ENCODE measurements at regions not wholly inside any gene's neighbourhood (a gene's known extent, or its start where the extent isn't known, plus 50 kb on each side); places are given as distances from the start of the nearest gene placed in this dataset.
"Not testable (repeated sequence)": the region's sequence is repeated elsewhere in the genome, so short reads cannot be mapped to it uniquely, and the experiment has no call there.

- H3K27ac ChIP-seq (ENCODE audit: low read length); BruUV-seq (replicated peaks); in situ Hi-C loops (cut with HindIII; ENCODE audit: low pct_unique_long_range_greater_than_20kb, low sequenced_read_pairs); H3K4me1 ChIP-seq (ENCODE audit: control insufficient read depth, insufficient read depth, low read length); CTCF ChIA-PET; intact Hi-C loops (cut with micrococcal nuclease; ENCODE audit: unreplicated experiment); H3K4me3 ChIP-seq (ENCODE audit: low read depth in 2 of 2, low read length in 2 of 2); DNase-seq (ENCODE audit: low read depth, low spot score); H3K36me3 ChIP-seq (ENCODE audit: control insufficient read depth, insufficient read depth, low read length); H3K27me3 ChIP-seq (ENCODE audit: control insufficient read depth, insufficient read depth, low read length); POLR2A ChIA-PET; H3K9me3 ChIP-seq (ENCODE audit: control insufficient read depth, insufficient read depth, low read depth, low read length): not testable (repeated sequence)
- TF ChIP-seq, protein P1, sequence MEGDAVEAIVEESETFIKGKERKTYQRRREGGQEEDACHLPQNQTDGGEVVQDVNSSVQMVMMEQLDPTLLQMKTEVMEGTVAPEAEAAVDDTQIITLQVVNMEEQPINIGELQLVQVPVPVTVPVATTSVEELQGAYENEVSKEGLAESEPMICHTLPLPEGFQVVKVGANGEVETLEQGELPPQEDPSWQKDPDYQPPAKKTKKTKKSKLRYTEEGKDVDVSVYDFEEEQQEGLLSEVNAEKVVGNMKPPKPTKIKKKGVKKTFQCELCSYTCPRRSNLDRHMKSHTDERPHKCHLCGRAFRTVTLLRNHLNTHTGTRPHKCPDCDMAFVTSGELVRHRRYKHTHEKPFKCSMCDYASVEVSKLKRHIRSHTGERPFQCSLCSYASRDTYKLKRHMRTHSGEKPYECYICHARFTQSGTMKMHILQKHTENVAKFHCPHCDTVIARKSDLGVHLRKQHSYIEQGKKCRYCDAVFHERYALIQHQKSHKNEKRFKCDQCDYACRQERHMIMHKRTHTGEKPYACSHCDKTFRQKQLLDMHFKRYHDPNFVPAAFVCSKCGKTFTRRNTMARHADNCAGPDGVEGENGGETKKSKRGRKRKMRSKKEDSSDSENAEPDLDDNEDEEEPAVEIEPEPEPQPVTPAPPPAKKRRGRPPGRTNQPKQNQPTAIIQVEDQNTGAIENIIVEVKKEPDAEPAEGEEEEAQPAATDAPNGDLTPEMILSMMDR (IDR thresholded peaks at IDR 0.05), result peak; percentile 73
- ATAC-seq, result peak; percentile 69; the same call in 1 of the 2 replicates
Observed at GRCh38 chr16:33938097-33938496, 478.7 kb downstream of the TP53TG3F start.

- H3K4me3 ChIP-seq (ENCODE audit: low read depth in 2 of 2, low read length in 2 of 2); intact Hi-C loops (cut with micrococcal nuclease; ENCODE audit: unreplicated experiment); H3K27me3 ChIP-seq (ENCODE audit: control insufficient read depth, insufficient read depth, low read length); CTCF ChIA-PET; POLR2A ChIA-PET; H3K4me1 ChIP-seq (ENCODE audit: control insufficient read depth, insufficient read depth, low read length); H3K36me3 ChIP-seq (ENCODE audit: control insufficient read depth, insufficient read depth, low read length); H3K27ac ChIP-seq (ENCODE audit: low read length); BruUV-seq (replicated peaks); H3K9me3 ChIP-seq (ENCODE audit: control insufficient read depth, insufficient read depth, low read depth, low read length); ATAC-seq; in situ Hi-C loops (cut with HindIII; ENCODE audit: low pct_unique_long_range_greater_than_20kb, low sequenced_read_pairs); DNase-seq (ENCODE audit: low read depth, low spot score): not testable (repeated sequence)
- TF ChIP-seq, protein P1 (IDR thresholded peaks at IDR 0.05), result peak; percentile 65
Observed at GRCh38 chr16:33961536-33961935, 502.1 kb downstream of the TP53TG3F start.

- DNase-seq (ENCODE audit: low read depth, low spot score); H3K4me1 ChIP-seq (ENCODE audit: control insufficient read depth, insufficient read depth, low read length); H3K9me3 ChIP-seq (ENCODE audit: control insufficient read depth, insufficient read depth, low read depth, low read length); POLR2A ChIA-PET; H3K36me3 ChIP-seq (ENCODE audit: control insufficient read depth, insufficient read depth, low read length); intact Hi-C loops (cut with micrococcal nuclease; ENCODE audit: unreplicated experiment); BruUV-seq (replicated peaks); ATAC-seq; CTCF ChIA-PET; H3K4me3 ChIP-seq (ENCODE audit: low read depth in 2 of 2, low read length in 2 of 2); H3K27me3 ChIP-seq (ENCODE audit: control insufficient read depth, insufficient read depth, low read length); in situ Hi-C loops (cut with HindIII; ENCODE audit: low pct_unique_long_range_greater_than_20kb, low sequenced_read_pairs); H3K27ac ChIP-seq (ENCODE audit: low read length): not testable (repeated sequence)
Observed at GRCh38 chr16:33965534-33965933, 506.1 kb downstream of the TP53TG3F start.

- H3K27me3 ChIP-seq (ENCODE audit: control insufficient read depth, insufficient read depth, low read length); H3K4me3 ChIP-seq (ENCODE audit: low read depth in 2 of 2, low read length in 2 of 2); POLR2A ChIA-PET; H3K27ac ChIP-seq (ENCODE audit: low read length); DNase-seq (ENCODE audit: low read depth, low spot score); H3K9me3 ChIP-seq (ENCODE audit: control insufficient read depth, insufficient read depth, low read depth, low read length); CTCF ChIA-PET; H3K36me3 ChIP-seq (ENCODE audit: control insufficient read depth, insufficient read depth, low read length); ATAC-seq; in situ Hi-C loops (cut with HindIII; ENCODE audit: low pct_unique_long_range_greater_than_20kb, low sequenced_read_pairs); BruUV-seq (replicated peaks); intact Hi-C loops (cut with micrococcal nuclease; ENCODE audit: unreplicated experiment); H3K4me1 ChIP-seq (ENCODE audit: control insufficient read depth, insufficient read depth, low read length): not testable (repeated sequence)
Observed at GRCh38 chr16:33966855-33967254, 507.4 kb downstream of the TP53TG3F start.

GRCh38 chr16:33974557-33974956 is 515.1 kb downstream of the TP53TG3F start:
- ATAC-seq; H3K36me3 ChIP-seq (ENCODE audit: control insufficient read depth, insufficient read depth, low read length); POLR2A ChIA-PET; CTCF ChIA-PET; H3K4me1 ChIP-seq (ENCODE audit: control insufficient read depth, insufficient read depth, low read length); H3K9me3 ChIP-seq (ENCODE audit: control insufficient read depth, insufficient read depth, low read depth, low read length); H3K27me3 ChIP-seq (ENCODE audit: control insufficient read depth, insufficient read depth, low read length); DNase-seq (ENCODE audit: low read depth, low spot score); in situ Hi-C loops (cut with HindIII; ENCODE audit: low pct_unique_long_range_greater_than_20kb, low sequenced_read_pairs); H3K27ac ChIP-seq (ENCODE audit: low read length); H3K4me3 ChIP-seq (ENCODE audit: low read depth in 2 of 2, low read length in 2 of 2); BruUV-seq (replicated peaks); intact Hi-C loops (cut with micrococcal nuclease; ENCODE audit: unreplicated experiment): not testable (repeated sequence)

DNA sequence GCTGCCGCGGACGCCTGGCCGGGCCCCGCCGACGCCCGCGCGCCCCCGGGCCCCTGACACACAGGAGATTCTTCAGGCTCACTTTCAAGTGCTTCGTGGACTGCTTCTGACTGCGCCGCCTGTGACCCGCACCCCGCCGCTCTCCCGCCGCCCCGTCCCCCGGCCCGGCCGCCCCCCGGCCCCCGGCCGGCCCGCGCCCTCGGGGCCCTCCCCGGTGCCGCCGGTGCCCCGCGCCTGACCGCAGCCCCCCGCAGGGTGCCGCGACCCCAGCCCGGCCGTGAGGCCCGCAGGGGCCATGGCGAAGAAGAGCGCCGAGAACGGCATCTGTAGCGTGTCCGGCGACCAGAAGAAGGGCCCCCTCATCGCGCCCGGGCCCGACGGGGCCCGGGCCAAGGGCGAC is 516.3 kb downstream of the TP53TG3F start:
- H3K27me3 ChIP-seq (ENCODE audit: control insufficient read depth, insufficient read depth, low read length); CTCF ChIA-PET; BruUV-seq (replicated peaks); POLR2A ChIA-PET; H3K4me3 ChIP-seq (ENCODE audit: low read depth in 2 of 2, low read length in 2 of 2); H3K27ac ChIP-seq (ENCODE audit: low read length); H3K9me3 ChIP-seq (ENCODE audit: control insufficient read depth, insufficient read depth, low read depth, low read length); DNase-seq (ENCODE audit: low read depth, low spot score); in situ Hi-C loops (cut with HindIII; ENCODE audit: low pct_unique_long_range_greater_than_20kb, low sequenced_read_pairs); H3K4me1 ChIP-seq (ENCODE audit: control insufficient read depth, insufficient read depth, low read length); intact Hi-C loops (cut with micrococcal nuclease; ENCODE audit: unreplicated experiment); H3K36me3 ChIP-seq (ENCODE audit: control insufficient read depth, insufficient read depth, low read length); ATAC-seq: not testable (repeated sequence)

GRCh38 chr16:33976521-33976920 is 517.1 kb downstream of the TP53TG3F start:
- CTCF ChIA-PET, result not testable (repeated sequence)

More at GRCh38 chr16:33976521-33976920, 517.1 kb downstream of the TP53TG3F start:
- H3K27me3 ChIP-seq (ENCODE audit: control insufficient read depth, insufficient read depth, low read length); POLR2A ChIA-PET; DNase-seq (ENCODE audit: low read depth, low spot score); ATAC-seq; H3K4me1 ChIP-seq (ENCODE audit: control insufficient read depth, insufficient read depth, low read length); H3K36me3 ChIP-seq (ENCODE audit: control insufficient read depth, insufficient read depth, low read length); BruUV-seq (replicated peaks); H3K9me3 ChIP-seq (ENCODE audit: control insufficient read depth, insufficient read depth, low read depth, low read length); intact Hi-C loops (cut with micrococcal nuclease; ENCODE audit: unreplicated experiment); H3K4me3 ChIP-seq (ENCODE audit: low read depth in 2 of 2, low read length in 2 of 2); in situ Hi-C loops (cut with HindIII; ENCODE audit: low pct_unique_long_range_greater_than_20kb, low sequenced_read_pairs); H3K27ac ChIP-seq (ENCODE audit: low read length): not testable (repeated sequence)
